Activated B cell treated with CpG ODN at 0.5 μM for 24 hours (primary cell): ENCODE measurements at regions not wholly inside any gene's neighbourhood (a gene's known extent, or its start where the extent isn't known, plus 50 kb on each side); places are given as distances from the start of the nearest gene placed in this dataset.

Experiments used
- ATAC-seq: fragments of 200-7000 bp; cut with Tn5 transposase; one replicate; pipeline ENCODE4 v1.10.0; 2021; ENCODE audit warnings: low read depth, mild to moderate bottlenecking, moderate library complexity
- CTCF ChIA-PET: fragments of 350-600 bp; sonication (Branson Sonifier 250); formaldehyde crosslinking; loops from one replicate; lab custom pipeline; 2021; ENCODE audit warnings: antibody characterized with exemption; lab: Charles Lee
- POLR2A ChIA-PET: fragments of 350-600 bp; sonication (Branson Sonifier 250); formaldehyde crosslinking; loops from one replicate; lab custom pipeline; 2021; ENCODE audit warnings: antibody characterized with exemption; lab: Charles Lee
- DNase-seq: peaks from one replicate; pipeline ENCODE4 v3.0.0; 2022
- H3K27ac Mint-ChIP-seq: one replicate; pipeline ENCODE4 v1.8.0; 2020; ENCODE audit warnings: mixed read lengths
- H3K27me3 Mint-ChIP-seq: one replicate; pipeline ENCODE4 v1.8.0; 2021; ENCODE audit warnings: mixed read lengths
- H3K36me3 Mint-ChIP-seq: one replicate; pipeline ENCODE4 v1.8.0; 2021; ENCODE audit warnings: low read depth, mixed read lengths
- H3K4me1 Mint-ChIP-seq: one replicate; pipeline ENCODE4 v1.8.0; 2021; ENCODE audit warnings: mixed read lengths
- H3K4me3 Mint-ChIP-seq: one replicate; pipeline ENCODE4 v1.8.0; 2020; ENCODE audit warnings: mild to moderate bottlenecking, mixed read lengths
- H3K9me3 Mint-ChIP-seq: one replicate; pipeline ENCODE4 v1.8.0; 2020; ENCODE audit warnings: mixed read lengths
- intact Hi-C: fragments of 100-400 bp; cut with micrococcal nuclease; formaldehyde crosslinking; loops from one replicate; pipeline ENCODE4 v1.15.1; 2024
- TF ChIP-seq, protein P1 (sequence below): fragments of 200-600 bp; IDR thresholded peaks from one replicate; pipeline ENCODE4 v1.8.0; 2022; ENCODE audit warnings: antibody characterized with exemption, mild to moderate bottlenecking

GRCh38 chr12:91687052-91688017 lies 458.3 kb downstream of the BTG1 start:
- no peak for DNase-seq
- Mint-ChIP-seq H3K27me3 (peaks cover 2% of the 10 kb centered on the region), H3K4me1 (peaks cover 4% of the 10 kb centered on the region), H3K9me3 (no peaks in the 10 kb centered on the region), H3K36me3 (no peaks in the 10 kb centered on the region), H3K4me3 (no peak overlapping the region), H3K27ac (no peak overlapping the region)
- TF ChIP-seq, protein P1, sequence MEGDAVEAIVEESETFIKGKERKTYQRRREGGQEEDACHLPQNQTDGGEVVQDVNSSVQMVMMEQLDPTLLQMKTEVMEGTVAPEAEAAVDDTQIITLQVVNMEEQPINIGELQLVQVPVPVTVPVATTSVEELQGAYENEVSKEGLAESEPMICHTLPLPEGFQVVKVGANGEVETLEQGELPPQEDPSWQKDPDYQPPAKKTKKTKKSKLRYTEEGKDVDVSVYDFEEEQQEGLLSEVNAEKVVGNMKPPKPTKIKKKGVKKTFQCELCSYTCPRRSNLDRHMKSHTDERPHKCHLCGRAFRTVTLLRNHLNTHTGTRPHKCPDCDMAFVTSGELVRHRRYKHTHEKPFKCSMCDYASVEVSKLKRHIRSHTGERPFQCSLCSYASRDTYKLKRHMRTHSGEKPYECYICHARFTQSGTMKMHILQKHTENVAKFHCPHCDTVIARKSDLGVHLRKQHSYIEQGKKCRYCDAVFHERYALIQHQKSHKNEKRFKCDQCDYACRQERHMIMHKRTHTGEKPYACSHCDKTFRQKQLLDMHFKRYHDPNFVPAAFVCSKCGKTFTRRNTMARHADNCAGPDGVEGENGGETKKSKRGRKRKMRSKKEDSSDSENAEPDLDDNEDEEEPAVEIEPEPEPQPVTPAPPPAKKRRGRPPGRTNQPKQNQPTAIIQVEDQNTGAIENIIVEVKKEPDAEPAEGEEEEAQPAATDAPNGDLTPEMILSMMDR: no peak
- ChIA-PET POLR2A (no interaction called here), CTCF (no interaction called here)
- intact Hi-C loops: no loop called here
- ATAC-seq: no peak

GRCh38 chr12:91685917-91686316 lies 459.7 kb downstream of the BTG1 start:
- Mint-ChIP-seq H3K27me3 (peaks cover 2% of the 10 kb centered on the region), H3K4me3 (no peak overlapping the region), H3K36me3 (no peaks in the 10 kb centered on the region), H3K27ac (no peak overlapping the region), H3K4me1 (peaks cover 4% of the 10 kb centered on the region), H3K9me3 (no peaks in the 10 kb centered on the region)
- ChIA-PET POLR2A (no interaction called here), CTCF (no interaction called here)
- intact Hi-C loops: no loop called here
- DNase-seq (no peak), ATAC-seq (no peak)
- TF ChIP-seq, protein P1: no peak

DNA sequence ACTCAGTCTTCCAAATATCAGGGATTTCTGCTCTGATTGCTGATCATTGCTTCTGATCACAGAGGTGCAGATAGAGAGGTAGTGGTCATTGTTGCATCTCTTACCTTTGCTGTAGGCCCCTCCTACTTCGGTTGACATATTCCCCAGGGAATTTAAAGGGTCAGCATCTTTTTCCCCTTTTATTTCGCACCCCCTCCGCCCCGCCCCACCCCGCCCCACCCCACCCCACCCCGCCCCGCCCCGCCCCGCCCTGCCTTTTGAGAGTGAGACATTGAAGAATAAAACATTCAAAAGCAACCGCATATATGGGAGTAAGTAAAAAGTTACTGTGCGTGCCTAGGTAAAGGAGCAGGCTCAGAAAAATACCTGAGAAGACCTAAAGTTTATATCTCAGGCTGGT lies 463.9 kb downstream of the BTG1 start:
- TF ChIP-seq, protein P1: no peak
- POLR2A ChIA-PET: no interaction called here
- intact Hi-C loops: no loop called here
- ATAC-seq (no peak), DNase-seq (no peak)
- H3K9me3 Mint-ChIP-seq: no peaks in the 10 kb centered on the region
- no peaks in the 10 kb centered on the region for H3K4me1 Mint-ChIP-seq
- no peak overlapping the region for H3K27ac Mint-ChIP-seq
- peaks cover 6% of the 10 kb centered on the region for H3K27me3 Mint-ChIP-seq
- H3K36me3 Mint-ChIP-seq: no peaks in the 10 kb centered on the region
- CTCF ChIA-PET: no interaction called here
- no peak overlapping the region for H3K4me3 Mint-ChIP-seq

DNA sequence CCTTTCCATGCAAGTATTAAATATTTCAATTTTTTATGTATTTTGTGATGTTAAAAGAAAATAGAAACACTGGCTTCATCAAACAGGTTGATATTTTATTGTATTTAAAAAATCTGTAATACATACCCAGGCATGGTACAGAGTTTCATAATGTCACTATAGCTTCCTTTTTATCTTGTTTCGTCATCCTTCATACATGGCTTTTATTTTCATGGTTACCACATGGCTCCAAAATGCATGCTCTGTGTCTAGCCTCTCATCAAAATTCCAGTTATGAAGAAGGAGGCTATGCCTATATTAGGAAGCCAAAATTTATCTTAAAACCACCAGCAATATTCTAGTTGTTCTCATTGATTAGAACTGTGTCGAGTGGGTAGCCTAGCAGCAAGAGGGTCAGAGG lies 464.8 kb downstream of the BTG1 start:
- Mint-ChIP-seq H3K9me3 (no peaks in the 10 kb centered on the region), H3K4me1 (no peaks in the 10 kb centered on the region), H3K36me3 (no peaks in the 10 kb centered on the region), H3K4me3 (no peak overlapping the region), H3K27ac (no peak overlapping the region), H3K27me3 (peaks cover 6% of the 10 kb centered on the region)
- intact Hi-C loops: no loop called here
- DNase-seq: no peak
- TF ChIP-seq, protein P1: no peak
- POLR2A ChIA-PET: no interaction called here
- ATAC-seq: no peak
- CTCF ChIA-PET: no interaction called here

DNA sequence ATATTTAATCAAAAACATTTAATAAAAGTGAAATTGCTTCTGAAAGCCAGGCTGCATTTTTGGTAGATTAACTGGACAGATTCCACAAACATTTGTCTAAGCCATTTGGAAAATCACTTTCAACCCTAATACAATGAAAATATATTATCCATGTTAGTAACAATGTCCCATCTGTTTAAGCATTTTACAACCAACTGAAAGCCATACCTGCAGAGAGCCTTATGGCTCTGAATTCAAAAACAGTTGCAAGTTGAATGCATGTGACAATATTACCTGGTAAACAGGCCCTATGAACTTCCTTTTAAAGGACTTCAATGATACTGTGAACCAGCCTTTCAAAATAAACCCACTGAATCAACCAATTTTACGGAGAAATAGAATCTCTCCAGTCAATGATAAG lies 468.1 kb downstream of the BTG1 start:
- intact Hi-C loops: no loop called here
- no peak for ATAC-seq
- no peaks in the 10 kb centered on the region for H3K4me1 Mint-ChIP-seq
- POLR2A ChIA-PET: no interaction called here
- peaks cover 6% of the 10 kb centered on the region for H3K27me3 Mint-ChIP-seq
- no peak overlapping the region for H3K27ac Mint-ChIP-seq
- no peak for DNase-seq
- TF ChIP-seq, protein P1: no peak
- CTCF ChIA-PET: no interaction called here
- no peak overlapping the region for H3K4me3 Mint-ChIP-seq
- H3K9me3 Mint-ChIP-seq: no peaks in the 10 kb centered on the region
- H3K36me3 Mint-ChIP-seq: no peaks in the 10 kb centered on the region
